Heart left ventricle (tissue), 16 donors: ENCODE measurements at regions not wholly inside any gene's neighbourhood (a gene's known extent, or its start where the extent isn't known, plus 50 kb on each side); places are given as distances from the start of the nearest gene placed in this dataset.

Experiments used
- ATAC-seq, 4 donors: fragments of 200-7000 bp; cut with Tn5 transposase; one replicate each; pipeline ENCODE4 v1.9.1; 2020 to 2022; ENCODE audit warnings: moderate library complexity in 4 of 4, mild to moderate bottlenecking in 3 of 4, moderate number of reproducible peaks in 1 of 4
- DNase-seq, 5 donors: peaks; one replicate each; pipeline ENCODE4 v3.0.0-alpha.2; 2020
- H3K27ac ChIP-seq, 12 donors: fragments of 200-600 bp; sonication (generic) in 4 of 12; one replicate each; pipeline versions ENCODE4 v1.5.0 to v1.8.0; 2016 to 2022; ENCODE audit warnings: mild to moderate bottlenecking in 2 of 12
- H3K27me3 ChIP-seq, 9 donors: fragments of 200-600 bp; sonication (generic) in 2 of 9; one replicate each; pipeline versions ENCODE4 v1.5.1 to v1.8.0; 2016 to 2022; ENCODE audit warnings: mild to moderate bottlenecking in 3 of 9
- H3K36me3 ChIP-seq, 9 donors: fragments of 200-600 bp; sonication (generic) in 2 of 9; one replicate each; pipeline versions ENCODE4 v1.5.0 to v1.8.0; 2018 to 2022; ENCODE audit warnings: mild to moderate bottlenecking in 2 of 9
- H3K4me1 ChIP-seq, 12 donors: fragments of 200-600 bp; sonication (generic) in 4 of 12; one replicate each; pipeline versions ENCODE4 v1.5.0 to v1.8.0; 2016 to 2022; ENCODE audit warnings: mild to moderate bottlenecking in 3 of 12
- H3K4me3 ChIP-seq, 12 donors: fragments of 200-600 bp; sonication (generic) in 4 of 12; one replicate each; pipeline versions ENCODE4 v1.5.0 to v1.8.0; 2017 to 2022; ENCODE audit warnings: mild to moderate bottlenecking in 9 of 12, moderate library complexity in 4 of 12
- H3K9me3 ChIP-seq, 12 donors: fragments of 200-600 bp; sonication (generic) in 4 of 12; one replicate each; pipeline versions ENCODE4 v1.5.0 to v1.8.0; 2016 to 2022; ENCODE audit warnings: mild to moderate bottlenecking in 1 of 12
- POLR2A ChIP-seq, 2 donors: fragments of 450-650 bp; IDR thresholded peaks; one replicate each; pipeline ENCODE4 v1.6.1; 2017; ENCODE audit warnings: antibody characterized with exemption in 2 of 2, mild to moderate bottlenecking in 2 of 2, moderate library complexity in 2 of 2
- WGBS, 4 donors: extraction: QIAGEN DNeasy Blood & Tissue Kit in 2 of 4; methylation state at CpG; one replicate each; pipeline versions ENCODE4 v1.1.5 to v1.1.7; 2013 to 2018; 5-methylcytosine and 5-hydroxymethylcytosine counted together
- intact Hi-C, 10 donors: fragments of 100-400 bp; cut with DNase I; formaldehyde crosslinking; loops; one replicate each; pipeline versions ENCODE4 v1.11.1 to v1.14.2; 2022
- TF ChIP-seq, protein P1 (sequence below), 12 donors: fragments of 200-600 bp; sonication (generic) in 4 of 12; IDR thresholded peaks; one replicate each; pipeline versions ENCODE4 v1.5.0 to v1.8.0; 2018 to 2022; ENCODE audit warnings: antibody characterized with exemption in 12 of 12, mild to moderate bottlenecking in 5 of 12
- donor health status: ischemic (EF 13 %, LVEDD 7.1; RV severe dilation, severe dysfunction).
- donor health status: healthy with polysubstance abuse.
- donor health status: DM: no; HTN: yes; CAD: no.
- donor health status: DM: no; HTN: no; CAD: no.
- donor health status: ischemic (EF 25% LVEDD 6.9; RV normal size, moderate dysfunction).
- donor health status: ischemic (EF 25% LVEDD 5.7; RV mildly dilated, moderate dysfunction).
- donor health status: healthy.
- donor health status: DM: yes; HTN: yes; CAD: no.
- donor health status: ischemic (EF 35%, LVEDD 5.7; RV mildly dilated, moderate dysfunction).
- donor health status: nonischemic (EF 11% LVEDD 7.7; RV severe dilation, severe dysfunction).
- donor health status: DM: yes; HTN: yes; CAD: no.
- donor health status: PGD.
- donor health status: ischemic (EF 29% LVEDD 5.4; RV normal size, mild dysfunction).
- donor health status: nonischemic (EF 23%, LVEDD 6.1; RV moderate dilation, normal function).

DNA sequence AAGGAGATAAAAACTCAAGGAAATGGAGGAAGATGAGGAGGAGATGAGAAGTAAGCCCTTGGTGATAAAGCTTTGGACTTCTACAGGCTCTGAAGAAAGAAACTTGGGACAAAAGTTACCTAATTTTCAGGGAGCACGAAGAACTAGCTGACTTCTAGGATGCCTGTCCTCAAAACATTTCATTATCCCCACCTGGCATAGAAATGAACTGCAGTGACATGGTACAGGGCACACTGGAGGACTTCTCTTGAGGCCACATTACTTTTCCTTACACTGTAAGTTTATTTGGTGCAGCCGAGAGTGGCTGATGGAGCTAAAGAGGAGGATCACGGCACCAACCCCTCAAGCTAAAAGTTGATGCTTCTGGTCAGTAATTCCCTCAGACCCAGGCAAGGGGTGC is 269.5 kb upstream of the MSX2 start:
- Histone ChIP-seq H3K27ac (no peak overlapping the region), H3K9me3 (peaks cover 0 to 6% (median 0%) of the 10 kb centered on the region in 12 donors), H3K36me3 (no peaks in the 10 kb centered on the region), H3K4me1 (no peaks in the 10 kb centered on the region), H3K27me3 (peaks cover 0 to 23% (median 0%) of the 10 kb centered on the region in 9 donors), H3K4me3 (no peak overlapping the region)
- ATAC-seq (no peak), DNase-seq (no peak)
- intact Hi-C loops = no loop called here
- TF ChIP-seq, protein P1, sequence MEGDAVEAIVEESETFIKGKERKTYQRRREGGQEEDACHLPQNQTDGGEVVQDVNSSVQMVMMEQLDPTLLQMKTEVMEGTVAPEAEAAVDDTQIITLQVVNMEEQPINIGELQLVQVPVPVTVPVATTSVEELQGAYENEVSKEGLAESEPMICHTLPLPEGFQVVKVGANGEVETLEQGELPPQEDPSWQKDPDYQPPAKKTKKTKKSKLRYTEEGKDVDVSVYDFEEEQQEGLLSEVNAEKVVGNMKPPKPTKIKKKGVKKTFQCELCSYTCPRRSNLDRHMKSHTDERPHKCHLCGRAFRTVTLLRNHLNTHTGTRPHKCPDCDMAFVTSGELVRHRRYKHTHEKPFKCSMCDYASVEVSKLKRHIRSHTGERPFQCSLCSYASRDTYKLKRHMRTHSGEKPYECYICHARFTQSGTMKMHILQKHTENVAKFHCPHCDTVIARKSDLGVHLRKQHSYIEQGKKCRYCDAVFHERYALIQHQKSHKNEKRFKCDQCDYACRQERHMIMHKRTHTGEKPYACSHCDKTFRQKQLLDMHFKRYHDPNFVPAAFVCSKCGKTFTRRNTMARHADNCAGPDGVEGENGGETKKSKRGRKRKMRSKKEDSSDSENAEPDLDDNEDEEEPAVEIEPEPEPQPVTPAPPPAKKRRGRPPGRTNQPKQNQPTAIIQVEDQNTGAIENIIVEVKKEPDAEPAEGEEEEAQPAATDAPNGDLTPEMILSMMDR (IDR thresholded peaks at IDR 0.05) = no peak
- no peak for TF ChIP-seq POLR2A (IDR thresholded peaks at IDR 0.05)
- WGBS, 4 donors = 49 to 57% (median 54%) methylated on average over 3 of the region's 3 CpGs

DNA sequence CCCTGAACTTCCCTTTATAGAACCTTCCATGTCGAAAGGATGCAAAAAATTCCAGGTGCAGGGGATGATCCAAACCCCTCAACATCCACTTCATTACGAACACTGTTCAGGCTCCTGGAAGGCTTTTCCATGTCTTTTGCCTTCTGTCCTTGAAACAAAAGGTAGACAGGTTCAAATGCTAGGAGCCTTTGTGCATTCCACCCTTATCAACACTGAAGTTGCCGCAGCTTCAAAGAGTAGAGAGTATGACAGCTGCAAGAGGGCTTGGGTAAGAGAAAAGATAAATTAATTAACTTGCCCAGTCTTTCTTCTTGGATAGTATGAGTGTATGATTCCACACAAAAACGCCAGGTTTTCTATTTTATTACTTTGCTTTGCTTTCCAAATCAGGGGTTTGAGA is 269.1 kb upstream of the MSX2 start:
- intact Hi-C loops = no loop called here
- Histone ChIP-seq H3K27ac (no peak overlapping the region), H3K9me3 (peaks cover 0 to 2% (median 0%) of the 10 kb centered on the region in 12 donors), H3K36me3 (no peaks in the 10 kb centered on the region), H3K4me3 (no peak overlapping the region), H3K27me3 (peaks cover 0 to 23% (median 0%) of the 10 kb centered on the region in 9 donors), H3K4me1 (no peaks in the 10 kb centered on the region)
- TF ChIP-seq, protein P1 (IDR thresholded peaks at IDR 0.05) = no peak
- TF ChIP-seq POLR2A (IDR thresholded peaks at IDR 0.05) = no peak
- ATAC-seq (no peak), DNase-seq (no peak)
- 25 to 36% (median 28%) methylated on average over 4 of the region's 4 CpGs for WGBS, 4 donors

DNA sequence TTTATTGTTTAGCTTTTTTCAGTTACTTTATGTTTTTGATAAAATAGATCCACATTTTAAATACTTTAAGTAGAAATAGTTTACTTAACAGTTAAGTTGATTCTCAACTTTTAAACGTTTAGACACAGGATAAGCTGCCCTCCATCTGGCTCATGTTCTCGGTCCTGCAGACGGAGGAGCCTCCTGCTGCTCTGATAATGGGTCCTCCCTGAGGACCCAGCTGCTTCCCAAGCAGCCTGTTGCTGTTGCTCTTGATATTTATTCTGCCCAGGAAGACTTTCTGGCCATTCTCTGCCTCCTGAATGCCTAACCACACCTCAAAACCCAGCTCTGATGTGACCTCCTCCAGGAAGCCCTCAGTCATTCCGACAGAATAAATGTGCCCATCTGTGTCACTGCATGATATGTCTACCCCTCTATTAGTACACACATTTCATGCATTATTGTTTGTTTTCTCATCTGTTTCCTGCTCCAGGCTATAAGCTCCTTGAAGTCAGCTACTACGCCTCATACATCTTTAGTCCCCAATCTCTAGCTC is 267.2 kb upstream of the MSX2 start:
- Histone ChIP-seq H3K4me1 (no peaks in the 10 kb centered on the region), H3K36me3 (no peaks in the 10 kb centered on the region), H3K27me3 (peaks cover 0 to 23% (median 0%) of the 10 kb centered on the region in 9 donors), H3K4me3 (no peak overlapping the region), H3K9me3 (no peaks in the 10 kb centered on the region), H3K27ac (no peak overlapping the region)
- 37 to 54% (median 43%) methylated on average over 5 of the region's 5 CpGs for WGBS, 4 donors
- ATAC-seq (no peak), DNase-seq (no peak)
- intact Hi-C loops = no loop called here
- TF ChIP-seq POLR2A (IDR thresholded peaks at IDR 0.05) = no peak
- TF ChIP-seq, protein P1 (IDR thresholded peaks at IDR 0.05) = no peak

DNA sequence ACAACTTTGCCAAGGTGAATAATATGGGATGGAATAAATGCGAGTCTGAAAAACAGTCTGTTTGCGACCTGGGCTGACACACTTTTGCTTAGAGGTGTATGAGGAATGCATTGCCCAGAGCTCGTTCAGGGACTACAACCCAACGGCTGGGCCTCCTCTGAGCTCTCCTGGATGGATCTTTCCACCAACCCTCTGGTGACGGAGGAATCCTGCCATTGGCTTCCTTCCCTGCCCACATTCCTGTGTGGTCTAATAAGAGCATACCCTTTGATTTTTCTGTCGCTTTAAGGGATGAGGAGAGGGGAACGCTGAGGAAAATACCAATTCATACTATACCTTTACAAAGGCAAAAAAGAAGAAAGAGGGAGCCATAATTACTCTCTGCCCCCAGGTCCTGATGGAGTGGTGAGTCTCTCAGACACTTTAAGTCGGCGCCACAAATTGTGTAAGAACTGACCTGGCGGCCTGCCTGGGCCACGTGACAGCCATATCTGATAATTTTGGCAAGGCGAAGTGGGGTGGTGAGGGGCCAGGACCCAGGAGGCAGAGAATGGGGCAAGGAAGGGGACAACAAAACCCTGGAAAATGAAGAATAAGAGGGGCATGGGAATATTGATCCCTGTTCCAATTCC is 265.2 kb upstream of the MSX2 start:
- ATAC-seq (no peak), DNase-seq (no peak)
- TF ChIP-seq, protein P1 (IDR thresholded peaks at IDR 0.05) = no peak
- TF ChIP-seq POLR2A (IDR thresholded peaks at IDR 0.05) = no peak
- intact Hi-C loops = no loop called here
- 46 to 55% (median 53%) methylated on average over 12 of the region's 12 CpGs for WGBS, 4 donors
- Histone ChIP-seq H3K36me3 (no peaks in the 10 kb centered on the region), H3K4me3 (no peak overlapping the region), H3K27ac (no peak overlapping the region), H3K9me3 (no peaks in the 10 kb centered on the region), H3K27me3 (peaks cover 0 to 17% (median 0%) of the 10 kb centered on the region in 9 donors), H3K4me1 (no peaks in the 10 kb centered on the region)
